DND-41 (cell line): ENCODE measurements at regions not wholly inside any gene's neighbourhood (a gene's known extent, or its start where the extent isn't known, plus 50 kb on each side); places are given as distances from the start of the nearest gene placed in this dataset.

ENCODE experiments used
- EZH2 ChIP-seq: IDR thresholded peaks from 3 replicates; pipeline ENCODE4 v1.6.1; 2012; ENCODE audit warnings: borderline replicate concordance, low read depth, mild to moderate bottlenecking, moderate library complexity, low read length, inconsistent platforms; ENCODE audit not compliant: severe bottlenecking
- TF ChIP-seq, protein P1 (sequence below): IDR thresholded peaks from 2 replicates; pipeline ENCODE4 v1.5.1; 2012; ENCODE audit warnings: borderline replicate concordance, low read length, moderate library complexity, mild to moderate bottlenecking; ENCODE audit not compliant: poor library complexity, severe bottlenecking; ENCODE audit errors: extremely low read depth

DNA sequence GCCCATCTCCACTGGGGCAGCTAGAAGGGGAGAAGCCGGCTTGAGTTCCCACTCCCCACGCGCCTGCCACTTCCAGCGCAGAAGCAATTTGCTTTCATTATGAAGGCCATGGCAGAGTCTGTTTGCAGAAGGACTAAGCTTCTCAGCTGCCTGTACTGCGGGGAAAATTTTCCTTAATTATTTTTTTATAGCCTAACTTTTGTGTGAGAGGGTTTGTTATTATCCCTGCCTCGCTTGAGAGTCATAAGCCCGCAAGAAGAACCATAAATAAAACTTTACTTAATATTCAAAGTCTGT lies 56.0 kb upstream of the DLK1 start:
- TF ChIP-seq, protein P1, sequence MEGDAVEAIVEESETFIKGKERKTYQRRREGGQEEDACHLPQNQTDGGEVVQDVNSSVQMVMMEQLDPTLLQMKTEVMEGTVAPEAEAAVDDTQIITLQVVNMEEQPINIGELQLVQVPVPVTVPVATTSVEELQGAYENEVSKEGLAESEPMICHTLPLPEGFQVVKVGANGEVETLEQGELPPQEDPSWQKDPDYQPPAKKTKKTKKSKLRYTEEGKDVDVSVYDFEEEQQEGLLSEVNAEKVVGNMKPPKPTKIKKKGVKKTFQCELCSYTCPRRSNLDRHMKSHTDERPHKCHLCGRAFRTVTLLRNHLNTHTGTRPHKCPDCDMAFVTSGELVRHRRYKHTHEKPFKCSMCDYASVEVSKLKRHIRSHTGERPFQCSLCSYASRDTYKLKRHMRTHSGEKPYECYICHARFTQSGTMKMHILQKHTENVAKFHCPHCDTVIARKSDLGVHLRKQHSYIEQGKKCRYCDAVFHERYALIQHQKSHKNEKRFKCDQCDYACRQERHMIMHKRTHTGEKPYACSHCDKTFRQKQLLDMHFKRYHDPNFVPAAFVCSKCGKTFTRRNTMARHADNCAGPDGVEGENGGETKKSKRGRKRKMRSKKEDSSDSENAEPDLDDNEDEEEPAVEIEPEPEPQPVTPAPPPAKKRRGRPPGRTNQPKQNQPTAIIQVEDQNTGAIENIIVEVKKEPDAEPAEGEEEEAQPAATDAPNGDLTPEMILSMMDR: no peak
- no peak for TF ChIP-seq EZH2
